ENCODE measurements at regions not wholly inside any gene's neighbourhood (a gene's known extent, or its start where the extent isn't known, plus 50 kb on each side); places are given as distances from the start of the nearest gene placed in this dataset.

DNA sequence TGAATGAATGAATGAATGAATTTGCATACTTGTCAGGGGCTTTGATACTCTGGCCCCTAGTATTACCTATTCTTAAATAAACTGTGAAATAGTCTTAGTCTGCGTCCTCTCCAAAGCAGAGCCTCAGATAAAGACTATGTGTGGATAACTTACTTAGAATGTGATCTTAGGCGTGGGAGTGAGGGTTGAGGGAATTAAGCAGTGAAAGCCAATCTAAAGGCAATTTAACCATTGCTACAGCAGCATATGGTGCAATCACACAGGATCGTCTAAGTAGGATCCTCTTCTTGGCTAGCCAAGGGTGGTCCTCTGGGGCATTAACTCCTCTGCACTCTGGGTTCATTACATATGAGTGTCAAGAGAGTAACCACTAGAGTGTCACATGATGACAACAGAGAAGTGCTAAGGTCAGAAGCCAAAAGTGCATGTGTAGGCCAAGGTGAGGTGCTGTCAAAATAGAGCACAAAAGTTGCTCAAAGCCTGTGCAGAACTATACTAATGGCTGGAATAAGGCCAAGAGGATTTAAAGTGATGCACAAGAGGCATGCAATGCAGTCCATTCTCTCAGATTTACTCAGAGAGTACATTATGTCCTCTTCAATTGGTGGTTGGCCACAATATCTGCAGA, 274.4 kb upstream of the SEMA6A start:
- no peak for DNase-seq (ENCODE audit: low read depth)

DNA sequence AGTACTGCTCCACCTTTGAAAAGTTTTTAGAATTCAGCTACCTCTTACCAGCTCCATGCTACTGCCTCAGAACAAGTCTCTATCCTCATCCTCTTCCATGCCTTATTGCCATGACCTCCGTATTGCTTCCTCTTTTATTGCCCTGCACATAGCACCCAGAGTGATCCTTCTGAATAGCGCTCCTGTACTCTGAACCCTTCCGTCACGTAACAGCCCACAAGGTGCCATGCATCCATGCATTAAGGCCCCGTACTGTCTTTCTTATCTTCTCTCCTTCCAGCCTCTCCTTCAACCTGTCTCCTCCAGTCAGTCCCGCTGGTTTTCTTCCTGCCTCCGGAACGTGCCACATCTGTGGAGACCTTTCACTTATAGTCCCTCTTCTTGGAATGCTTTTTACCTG, 273.3 kb upstream of the SEMA6A start:
- no peak for DNase-seq (ENCODE audit: low read depth)

DNA sequence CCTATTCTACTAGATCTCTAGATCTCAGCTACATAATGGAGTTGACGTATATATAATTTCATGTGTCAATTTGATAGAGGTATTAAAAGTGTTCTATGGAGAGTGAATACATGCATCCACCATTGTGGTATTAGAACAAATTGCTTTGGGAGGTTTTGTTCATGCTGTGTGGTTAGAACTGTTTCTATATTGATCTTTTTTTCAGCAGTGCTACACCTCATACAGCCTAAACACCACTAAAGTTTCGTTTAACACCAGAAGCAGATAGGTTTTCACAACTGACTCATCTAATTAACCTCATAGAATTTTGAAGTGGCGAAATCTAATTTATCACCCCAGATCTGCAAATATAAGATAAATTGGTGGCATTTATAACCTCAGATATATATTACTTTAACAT, 269.4 kb upstream of the SEMA6A start:
- no peak for DNase-seq (ENCODE audit: low read depth)

DNA sequence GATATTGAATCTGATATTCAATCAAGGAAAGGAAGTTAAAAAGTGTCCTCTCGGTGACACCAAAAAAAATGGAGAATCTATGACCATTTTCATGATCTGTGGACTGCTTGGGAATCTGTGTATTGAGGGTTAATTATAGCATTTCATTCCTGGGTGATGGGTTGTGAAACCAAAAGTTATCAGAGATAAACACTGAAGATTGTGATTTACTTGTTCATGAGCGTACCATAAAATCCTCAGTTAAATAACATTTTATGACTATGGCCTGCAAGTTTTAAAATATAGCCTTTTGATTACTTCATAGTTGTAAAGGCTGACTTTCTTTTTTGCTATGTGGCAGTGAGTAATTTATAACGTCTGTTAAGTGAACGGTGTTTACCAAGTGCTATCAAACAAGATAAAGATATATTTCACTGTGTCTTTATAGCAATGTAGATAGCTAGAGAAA, 267.9 kb upstream of the SEMA6A start:
- DNase-seq (ENCODE audit: low read depth), result no peak

DNA sequence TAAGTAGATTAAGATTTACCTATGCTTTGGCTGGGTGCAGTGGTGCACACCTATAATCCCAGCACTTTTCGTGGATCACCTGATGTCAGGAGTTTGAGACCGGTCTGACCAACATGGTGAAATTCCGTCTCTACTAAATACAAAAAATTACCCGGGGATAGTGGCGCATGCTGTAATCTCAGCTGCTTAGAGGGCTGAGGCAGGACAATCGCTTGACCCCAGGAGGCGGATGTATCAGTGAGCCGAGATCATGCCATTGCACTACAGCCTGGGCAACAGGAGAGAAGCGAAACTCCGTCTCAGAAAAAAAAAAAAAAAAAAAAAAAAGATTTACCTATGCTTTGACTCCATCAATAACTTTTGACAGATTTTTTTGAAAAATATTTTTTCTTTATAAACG, 267.1 kb upstream of the SEMA6A start:
- DNase-seq (ENCODE audit: low read depth), result no peak

DNA sequence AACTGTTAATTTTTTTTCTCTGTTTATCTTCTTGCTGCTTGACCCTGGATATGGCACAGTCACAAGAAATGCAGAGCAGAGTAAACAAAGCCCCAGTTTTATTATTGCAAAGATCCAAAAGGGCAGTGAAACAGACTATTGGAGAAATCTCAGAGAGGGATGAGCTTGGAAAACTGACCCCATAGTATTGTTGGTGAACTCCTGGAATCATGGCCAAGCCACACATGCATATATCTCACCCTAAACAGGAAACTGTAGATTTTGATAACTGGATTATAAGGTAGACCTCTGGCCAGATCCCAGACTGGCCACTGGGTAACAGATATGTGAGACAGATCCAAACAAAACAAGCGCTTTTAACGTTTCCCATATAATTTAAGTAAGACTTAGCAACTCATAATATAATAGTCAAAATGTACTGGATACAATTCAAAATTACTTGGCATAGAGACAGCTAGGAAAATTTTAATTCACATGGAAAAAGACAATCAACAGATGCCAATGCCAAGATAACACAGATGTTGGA, 263.5 kb upstream of the SEMA6A start:
- DNase-seq (ENCODE audit: low read depth), result no peak

DNA sequence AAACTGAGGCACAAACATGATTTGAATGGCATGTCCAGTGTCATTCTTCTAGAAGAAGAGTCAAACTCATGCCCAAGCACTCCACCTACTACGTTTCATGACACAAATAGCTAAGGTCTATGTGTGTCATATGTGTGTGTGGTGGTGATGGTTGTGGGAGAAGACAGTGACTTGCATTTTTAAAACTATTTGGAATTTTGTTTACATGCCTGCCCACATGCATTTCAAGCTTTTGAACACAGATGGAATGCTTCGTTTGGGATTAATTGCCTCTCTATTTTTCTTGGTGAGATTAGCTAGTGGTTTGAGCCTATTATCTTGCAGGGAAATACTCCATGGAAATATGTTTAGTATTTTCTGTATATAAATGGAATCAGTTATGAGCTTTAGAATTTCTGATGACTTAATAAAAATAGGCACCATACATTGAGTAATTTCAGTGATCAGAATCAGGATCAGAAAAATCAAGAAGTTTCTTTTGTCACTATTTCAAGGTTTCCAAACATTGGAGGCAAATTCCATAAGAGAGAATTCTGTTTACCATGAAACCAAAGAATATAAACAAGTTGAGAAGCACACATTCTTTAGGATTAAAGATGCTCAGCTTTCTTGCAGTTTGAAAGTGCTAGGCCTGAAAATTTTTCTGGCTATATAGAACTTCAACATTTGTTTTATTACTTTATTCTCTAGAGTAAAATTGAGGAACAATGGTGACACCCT, 260.3 kb upstream of the SEMA6A start:
- DNase-seq (ENCODE audit: low read depth), result no peak

DNA sequence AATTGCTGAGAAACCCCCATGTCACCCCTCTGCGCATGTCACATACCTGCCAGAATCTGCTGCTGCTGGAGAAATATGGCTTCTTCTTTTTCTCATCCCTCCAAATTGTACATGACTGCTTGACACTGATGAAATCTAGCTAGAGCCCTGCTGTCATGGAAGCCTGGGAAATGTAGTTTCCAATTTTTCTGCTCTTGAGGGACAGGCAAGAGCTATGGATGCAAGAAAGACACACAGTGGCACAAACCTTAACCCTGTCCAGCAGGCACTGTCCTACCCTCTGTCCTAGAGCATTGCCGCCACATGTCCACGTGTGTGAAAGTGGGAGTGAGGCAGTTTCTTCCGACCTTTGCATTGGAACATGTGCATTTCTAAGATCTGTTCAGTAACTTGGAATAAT, 255.5 kb upstream of the SEMA6A start:
- DNase-seq (ENCODE audit: low read depth), result no peak

DNA sequence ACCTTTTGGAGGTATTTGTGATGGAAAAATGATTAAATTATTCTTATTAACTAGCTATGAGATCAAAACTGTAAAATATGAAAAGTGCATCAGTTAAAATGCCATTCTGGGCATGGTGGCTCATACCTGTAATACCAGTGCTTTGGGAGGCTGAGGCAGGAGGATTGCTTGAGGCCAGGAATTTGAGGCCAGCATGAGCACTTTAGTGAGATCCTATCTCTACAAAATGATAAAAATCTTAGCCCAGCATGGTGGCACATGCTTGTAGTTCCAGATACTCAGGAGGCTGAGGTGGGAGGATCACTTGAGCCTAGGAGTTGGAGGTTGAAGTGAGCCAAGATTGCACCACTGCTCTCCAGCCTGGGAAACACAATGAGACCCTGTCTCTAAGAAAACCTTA, 252.5 kb upstream of the SEMA6A start:
- no peak for DNase-seq (ENCODE audit: low read depth)

DNA sequence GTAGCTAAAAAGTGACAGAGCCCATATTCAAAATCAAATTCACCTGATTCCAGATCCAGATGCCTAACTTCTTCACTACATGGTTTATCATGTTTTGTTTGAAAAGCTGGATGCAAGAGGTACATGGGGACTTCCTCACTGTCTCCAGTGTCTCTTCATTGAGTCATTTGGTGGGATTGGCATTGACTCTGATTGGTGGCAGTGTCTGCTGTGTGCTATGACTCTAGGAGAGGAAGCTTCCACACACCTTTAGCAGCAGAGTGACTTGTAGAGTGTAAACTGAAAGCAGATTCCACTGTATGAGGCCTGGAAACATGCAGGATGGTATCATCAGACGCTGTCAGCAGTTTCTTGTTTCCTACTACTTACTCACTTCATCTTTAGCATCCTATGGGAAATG, 250.9 kb upstream of the SEMA6A start:
- no peak for DNase-seq (ENCODE audit: low read depth)

DNA sequence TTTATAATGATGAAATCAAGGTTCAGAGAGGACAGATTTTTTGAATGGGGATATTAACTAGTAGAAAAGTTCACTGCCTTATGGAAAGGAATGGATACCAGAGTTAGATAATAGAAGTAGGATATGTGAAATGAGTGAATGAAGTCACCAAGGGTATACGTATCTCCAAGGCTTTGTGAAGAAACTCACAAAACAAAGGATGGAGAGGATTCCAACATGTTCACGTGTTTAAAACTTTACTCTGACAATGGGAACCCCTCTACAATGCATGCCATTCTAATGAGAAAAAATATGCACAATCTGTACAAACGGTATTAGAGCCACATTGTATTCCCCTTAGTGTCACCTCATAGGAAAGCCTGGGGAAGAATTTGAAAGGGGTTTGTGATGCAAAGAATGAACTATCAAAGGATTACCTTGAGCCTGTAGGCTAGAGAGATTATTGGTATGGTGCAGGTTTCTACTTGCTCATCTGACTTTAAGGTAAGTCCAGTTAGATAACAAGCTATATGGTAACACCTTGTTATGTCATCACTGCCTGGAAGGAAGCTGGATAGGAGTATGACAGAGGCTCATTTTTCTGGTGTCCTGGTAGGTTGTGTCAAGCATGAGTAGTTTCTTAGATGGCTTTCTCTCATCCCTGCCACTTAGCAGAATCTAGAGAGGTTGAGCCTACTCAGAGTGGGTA, 250.3 kb upstream of the SEMA6A start:
- no peak for DNase-seq (ENCODE audit: low read depth)

DNA sequence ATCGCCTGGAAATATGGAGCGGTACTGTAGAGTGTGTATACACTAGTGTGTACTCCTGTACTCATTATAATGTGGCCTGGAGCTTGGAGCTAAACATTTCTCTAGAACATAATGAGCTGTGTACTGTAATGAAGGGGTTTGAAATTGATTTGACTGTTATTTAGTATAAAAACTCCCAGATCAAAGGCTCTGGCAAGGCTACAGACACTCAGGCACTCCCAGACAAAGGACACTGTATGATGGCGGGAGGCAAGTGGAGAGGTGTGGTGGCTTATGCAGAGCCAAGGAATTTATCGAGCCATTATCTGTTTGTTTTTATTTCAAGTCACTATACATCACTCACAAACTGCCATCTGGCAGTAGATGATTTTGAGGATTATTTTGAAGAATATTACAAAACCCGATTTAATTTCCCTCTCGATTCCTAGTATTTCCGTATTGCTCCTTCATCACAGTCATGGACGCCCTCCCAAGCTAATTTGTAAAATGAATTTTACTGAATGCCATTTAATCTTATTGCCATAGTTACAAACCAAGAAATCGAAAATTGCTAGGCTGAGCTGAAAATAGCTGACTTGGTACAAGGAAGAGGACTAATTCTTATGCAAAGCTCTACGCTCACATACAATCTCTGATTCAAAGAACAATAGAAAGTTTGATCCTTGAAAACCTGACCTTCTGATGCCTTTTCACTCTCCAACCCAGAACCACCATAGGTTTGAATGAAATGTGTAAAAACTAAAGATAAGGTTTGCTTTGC, 240.2 kb upstream of the SEMA6A start:
- no peak for DNase-seq (ENCODE audit: low read depth)

DNA sequence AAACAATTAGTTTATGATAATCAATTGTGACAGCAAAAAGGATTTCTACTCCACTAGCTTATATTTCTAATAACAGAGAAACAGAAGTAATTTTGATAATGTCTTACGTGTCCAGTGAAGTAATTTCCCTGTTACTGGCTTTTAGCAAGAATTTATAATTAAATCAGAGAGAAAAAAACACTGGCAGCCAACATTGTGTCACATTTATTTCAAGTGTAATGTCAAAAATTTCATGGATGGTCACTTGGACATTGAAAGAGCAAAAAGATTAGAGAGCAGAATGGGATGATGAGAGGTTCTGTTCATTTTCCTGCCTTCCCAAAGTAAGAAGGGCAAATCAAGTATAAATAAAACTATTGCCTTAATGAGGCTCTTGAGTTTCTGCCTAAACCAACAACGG, 239.3 kb upstream of the SEMA6A start:
- no peak for DNase-seq (ENCODE audit: low read depth)

DNA sequence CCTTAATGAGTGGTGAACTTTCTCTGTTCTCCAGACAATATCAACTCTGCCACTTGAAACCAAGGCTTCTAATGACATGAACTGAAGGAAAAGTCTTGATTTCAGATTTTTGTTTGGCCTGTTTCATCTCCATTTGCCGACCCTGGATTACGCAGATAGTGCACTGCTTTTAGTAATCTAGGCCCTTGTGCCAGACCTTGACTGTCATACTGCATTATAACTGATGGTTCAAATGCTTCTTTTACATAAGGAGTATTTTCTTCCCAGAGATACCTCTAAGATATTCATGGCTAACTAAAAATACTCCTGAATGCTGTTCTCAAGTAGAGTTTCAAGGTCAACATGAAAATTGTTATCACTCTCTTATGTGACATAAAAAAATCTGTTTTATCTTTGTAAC, 238.7 kb upstream of the SEMA6A start:
- DNase-seq (ENCODE audit: low read depth), result no peak

DNA sequence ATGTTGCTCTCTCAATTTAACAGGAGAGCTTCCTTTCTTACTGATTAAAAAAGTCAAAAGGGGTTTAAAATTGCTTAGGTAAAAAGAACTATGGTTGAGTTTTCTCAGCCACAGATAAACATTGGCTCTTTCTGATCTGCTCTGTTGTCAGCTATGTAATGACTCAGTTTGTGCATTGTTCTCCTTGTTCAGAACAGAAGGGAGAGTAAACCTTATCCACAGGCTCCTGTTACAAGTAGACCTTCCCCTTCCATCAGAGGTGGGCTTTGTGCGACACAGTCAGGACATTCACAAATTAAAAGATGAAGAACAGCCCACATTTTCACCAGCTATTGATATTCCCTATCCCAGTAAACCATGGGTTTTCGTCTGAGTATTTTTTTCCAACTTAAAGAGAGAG, 236.3 kb upstream of the SEMA6A start:
- no peak for DNase-seq (ENCODE audit: low read depth)

DNA sequence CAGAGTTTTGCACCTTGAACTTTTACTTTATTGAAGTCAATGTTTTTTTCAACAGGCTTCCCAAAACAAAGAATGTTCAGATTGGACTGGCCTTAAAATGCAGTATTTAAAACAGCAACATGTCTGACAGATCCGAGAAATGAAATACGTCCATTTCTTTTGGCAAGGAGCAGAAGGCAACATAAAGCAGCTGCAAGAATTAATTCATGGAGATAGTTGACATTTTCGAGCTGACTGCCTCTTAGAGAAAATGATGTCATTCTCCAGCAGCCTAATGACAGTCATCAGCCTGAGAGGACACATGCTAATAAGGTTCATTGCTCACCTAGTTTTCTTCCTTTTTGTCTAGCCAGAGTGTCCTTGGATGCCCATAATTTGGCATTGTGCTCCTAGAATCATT, 232.2 kb upstream of the SEMA6A start:
- no peak for DNase-seq (ENCODE audit: low read depth)

DNA sequence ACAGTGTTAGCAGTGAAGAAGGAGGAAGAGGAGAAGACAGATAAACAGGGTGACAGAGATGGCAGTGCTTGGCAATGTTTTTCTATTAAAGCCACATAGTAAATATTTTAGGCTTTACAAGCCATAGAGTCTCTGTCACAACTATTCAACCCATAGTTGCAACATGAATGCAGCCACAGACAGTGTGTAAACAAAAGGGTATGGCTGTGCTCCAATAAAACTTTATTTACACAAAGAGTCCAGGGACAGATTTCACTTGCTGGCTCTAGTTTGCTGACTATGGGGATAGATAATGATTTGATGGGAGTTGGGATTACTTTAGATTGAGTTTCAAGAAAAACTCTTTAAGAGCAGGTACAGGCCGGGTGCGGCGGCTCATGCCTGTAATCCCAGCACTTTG, 224.8 kb upstream of the SEMA6A start:
- DNase-seq (ENCODE audit: low read depth), result no peak

DNA sequence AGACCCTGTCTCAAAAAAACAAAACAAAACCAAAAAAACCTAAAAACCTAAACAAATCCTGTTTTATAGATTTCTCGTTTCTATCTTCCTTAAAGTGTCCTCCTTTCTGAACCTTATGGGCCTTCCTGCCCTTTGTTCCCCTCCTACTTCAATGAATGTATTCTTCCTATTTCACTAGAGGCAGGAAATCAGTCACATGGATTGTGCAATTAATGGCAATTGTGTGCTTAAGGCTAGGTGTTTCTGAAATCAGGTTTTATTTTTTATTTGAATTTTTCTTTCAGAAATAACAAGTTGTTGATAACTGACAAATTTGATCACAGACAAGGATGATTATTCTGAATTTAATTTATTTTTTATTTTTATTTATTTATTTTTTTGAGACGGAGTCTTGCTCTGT, 220.6 kb upstream of the SEMA6A start:
- no peak for DNase-seq (ENCODE audit: low read depth)

DNA sequence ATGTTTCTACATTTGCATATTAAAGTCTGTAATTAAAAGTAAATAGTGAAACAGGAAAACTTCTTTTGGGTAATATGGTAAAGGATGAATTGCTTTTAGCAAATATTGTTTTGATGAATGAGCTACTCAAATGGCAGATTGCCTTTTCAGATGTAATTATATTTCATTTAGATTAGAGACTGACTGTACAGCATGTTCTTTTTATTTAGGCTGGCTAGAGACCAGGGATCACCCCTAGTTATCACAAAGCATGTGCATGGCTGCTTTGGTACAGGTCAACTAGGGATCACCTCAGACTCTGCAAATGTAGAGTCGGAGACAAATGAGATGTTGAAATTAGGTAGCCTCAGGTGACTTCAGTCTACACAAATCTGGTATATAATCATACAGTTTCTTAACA, 214.9 kb upstream of the SEMA6A start:
- DNase-seq (ENCODE audit: low read depth), result no peak

DNA sequence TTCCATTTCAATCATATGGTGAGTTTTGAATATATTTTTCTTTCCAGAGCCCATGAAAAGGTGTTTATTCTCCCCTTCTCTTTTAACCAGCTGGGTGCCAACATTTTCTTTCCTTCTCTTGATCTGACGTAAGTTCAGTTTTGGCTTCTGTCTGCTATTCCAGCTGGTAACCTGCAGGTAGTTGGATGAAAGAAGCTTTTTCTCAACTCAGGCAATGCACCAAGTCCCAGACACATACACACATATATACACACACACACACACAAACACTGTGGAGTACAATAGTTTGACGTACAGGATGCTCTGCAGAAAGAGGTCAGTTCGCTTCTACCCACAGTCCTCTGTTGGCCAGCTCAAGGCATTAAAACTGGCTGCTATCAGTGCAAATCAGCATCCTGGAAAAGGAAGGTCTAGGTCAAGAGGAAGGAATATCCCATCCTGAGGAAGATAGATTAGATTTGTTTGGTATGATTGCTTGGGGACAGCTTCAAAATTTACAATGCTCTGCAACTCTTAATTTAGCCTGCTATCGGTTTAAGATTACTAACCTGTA, 214.3 kb upstream of the SEMA6A start:
- DNase-seq (ENCODE audit: low read depth), result peak; percentile 4

DNA sequence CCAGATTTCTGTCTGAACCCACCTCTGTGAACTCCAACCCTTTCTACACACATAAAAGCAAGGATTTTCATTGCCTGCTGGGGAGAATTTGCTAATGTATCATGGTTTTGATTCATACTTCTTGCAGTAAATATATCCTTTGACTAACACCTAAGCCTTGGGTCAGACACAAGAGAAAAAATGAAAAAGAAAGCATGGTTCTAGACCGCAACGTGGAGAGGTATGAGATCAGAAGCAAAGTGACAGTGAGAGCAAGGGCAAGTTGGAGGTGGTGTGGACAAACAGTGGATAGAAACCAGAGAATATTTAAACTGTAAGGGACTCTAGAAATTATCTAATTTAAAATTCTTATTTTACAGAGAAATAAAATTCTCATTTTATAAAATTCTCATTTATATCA, 212.9 kb upstream of the SEMA6A start:
- no peak for DNase-seq (ENCODE audit: low read depth)

DNA sequence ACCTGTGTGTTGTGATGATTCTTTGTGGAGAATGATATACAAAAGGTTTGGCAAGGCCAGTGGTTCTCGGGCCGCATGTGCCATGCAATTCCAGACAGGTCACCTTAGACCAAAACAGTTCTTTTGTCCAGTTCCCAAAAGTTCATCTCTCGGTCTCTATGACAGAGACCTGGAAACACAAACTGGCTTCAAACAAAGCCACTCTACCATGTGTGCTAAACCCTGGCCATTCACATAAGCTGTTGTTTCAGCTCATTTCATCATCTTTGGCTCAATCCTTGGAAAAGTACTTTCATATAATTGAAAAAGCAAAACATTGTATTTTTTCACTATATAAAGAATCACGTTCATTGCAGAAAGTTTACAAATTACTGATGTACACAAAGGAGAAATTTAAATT, 210.5 kb upstream of the SEMA6A start:
- DNase-seq (ENCODE audit: low read depth), result no peak

Data from CMK (cell line).